Loucy (cell line): ENCODE measurements at regions not wholly inside any gene's neighbourhood (a gene's known extent, or its start where the extent isn't known, plus 50 kb on each side); places are given as distances from the start of the nearest gene placed in this dataset.

ENCODE experiments used
- H2AFZ ChIP-seq: fragments of 200-600 bp; sonication (generic); 2 replicates; pipeline ENCODE4 v1.6.0; 2016; ENCODE audit warnings: antibody characterized with exemption, mild to moderate bottlenecking, low read length, moderate library complexity
- H3F3A ChIP-seq: fragments of 200-600 bp; 2 replicates; pipeline ENCODE4 v1.6.0; 2016; ENCODE audit warnings: antibody characterized with exemption, low read depth, mild to moderate bottlenecking
- H3K27me3 ChIP-seq: fragments of 200-600 bp; sonication (generic); 2 replicates; pipeline ENCODE4 v1.6.1; 2014; ENCODE audit warnings: low read length, mild to moderate bottlenecking; ENCODE audit not compliant: insufficient read depth, poor library complexity, severe bottlenecking
- H3K36me3 ChIP-seq: fragments of 200-600 bp; sonication (generic); 2 replicates; pipeline ENCODE4 v1.6.1; 2016; ENCODE audit warnings: low read length; ENCODE audit not compliant: insufficient read depth
- H3K4me1 ChIP-seq: fragments of 200-600 bp; sonication (generic); 2 replicates; pipeline ENCODE4 v1.5.1; 2014; ENCODE audit warnings: low read length, mild to moderate bottlenecking; ENCODE audit not compliant: insufficient read depth, poor library complexity, severe bottlenecking
- H3K4me2 ChIP-seq: fragments of 200-600 bp; sonication (generic); 2 replicates; pipeline ENCODE4 v1.6.0; 2014; ENCODE audit warnings: antibody characterized with exemption, low read length, low read depth, mild to moderate bottlenecking; ENCODE audit not compliant: poor library complexity, severe bottlenecking
- H3K4me3 ChIP-seq: fragments of 200-600 bp; sonication (generic); 2 replicates; pipeline ENCODE4 v1.5.1; 2014; ENCODE audit warnings: low read length, mild to moderate bottlenecking, mixed read lengths; ENCODE audit not compliant: poor library complexity, severe bottlenecking
- H3K79me2 ChIP-seq: fragments of 200-600 bp; sonication (generic); 2 replicates; pipeline ENCODE4 v1.6.1; 2014; ENCODE audit warnings: low read length; ENCODE audit not compliant: insufficient read depth
- H3K9ac ChIP-seq: fragments of 200-600 bp; sonication (generic); 2 replicates; pipeline ENCODE4 v1.6.0; 2014; ENCODE audit warnings: mild to moderate bottlenecking, low read depth, low read length, moderate library complexity; ENCODE audit not compliant: poor library complexity, severe bottlenecking
- H3K9me2 ChIP-seq: fragments of 200-600 bp; sonication (generic); replicated peaks from 2 replicates; pipeline ENCODE4 v1.6.1; 2016; ENCODE audit warnings: low read depth, low read length, mixed read lengths
- H3K9me3 ChIP-seq: fragments of 200-600 bp; sonication (generic); 2 replicates; pipeline ENCODE4 v1.6.1; 2014; ENCODE audit warnings: mild to moderate bottlenecking, antibody characterized with exemption, low read length, low read depth; ENCODE audit not compliant: insufficient read depth
- H4K20me1 ChIP-seq: fragments of 200-600 bp; sonication (generic); 2 replicates; pipeline ENCODE4 v1.6.0; 2014; ENCODE audit warnings: antibody characterized with exemption, low read length, mild to moderate bottlenecking; ENCODE audit not compliant: insufficient read depth, poor library complexity, severe bottlenecking
- EZH2phosphoT487 ChIP-seq: fragments of 200-600 bp; IDR thresholded peaks from 2 replicates; pipeline ENCODE4 v1.6.1; 2018; ENCODE audit warnings: antibody characterized with exemption, mild to moderate bottlenecking, moderate library complexity, borderline replicate concordance
- TF ChIP-seq, protein P1 (sequence below): fragments of 200-600 bp; sonication (generic); conservative IDR thresholded peaks from 2 replicates; pipeline ENCODE4 v1.5.1; 2014; ENCODE audit warnings: mild to moderate bottlenecking, antibody characterized with exemption, low read length

DNA sequence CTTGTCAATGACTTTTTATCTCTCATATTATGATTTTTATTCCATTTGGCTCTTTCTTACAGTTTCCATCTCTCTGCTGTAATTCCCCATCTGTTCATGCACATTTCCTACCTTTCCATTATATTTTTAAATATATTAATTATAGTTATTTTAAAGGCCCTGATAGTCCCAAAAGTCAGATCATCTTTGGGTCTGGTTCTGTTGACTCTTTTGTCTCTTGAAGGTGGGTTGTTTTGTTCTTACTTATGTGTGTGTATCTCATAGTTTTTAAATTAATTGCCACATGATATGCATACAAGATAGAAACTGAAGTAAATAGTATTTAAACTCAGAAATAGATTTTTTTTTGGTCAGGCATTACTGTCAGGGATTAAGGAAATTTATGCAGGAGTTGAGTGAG lies 178.0 kb upstream of the AJAP1 start:
- Histone ChIP-seq H3K79me2 (no peaks in the 10 kb centered on the region), H3K9me2 (no peaks in the 10 kb centered on the region), H3K4me3 (no peak overlapping the region), H4K20me1 (no peaks in the 10 kb centered on the region), H3K36me3 (no peaks in the 10 kb centered on the region), H3K9me3 (peaks cover 14% of the 10 kb centered on the region; the same call in 1 of the 2 replicates), H2AFZ (no peak overlapping the region), H3F3A (no peaks in the 10 kb centered on the region), H3K9ac (no peak overlapping the region), H3K4me2 (no peak overlapping the region), H3K27me3 (no peaks in the 10 kb centered on the region), H3K4me1 (no peaks in the 10 kb centered on the region)
- TF ChIP-seq, protein P1, sequence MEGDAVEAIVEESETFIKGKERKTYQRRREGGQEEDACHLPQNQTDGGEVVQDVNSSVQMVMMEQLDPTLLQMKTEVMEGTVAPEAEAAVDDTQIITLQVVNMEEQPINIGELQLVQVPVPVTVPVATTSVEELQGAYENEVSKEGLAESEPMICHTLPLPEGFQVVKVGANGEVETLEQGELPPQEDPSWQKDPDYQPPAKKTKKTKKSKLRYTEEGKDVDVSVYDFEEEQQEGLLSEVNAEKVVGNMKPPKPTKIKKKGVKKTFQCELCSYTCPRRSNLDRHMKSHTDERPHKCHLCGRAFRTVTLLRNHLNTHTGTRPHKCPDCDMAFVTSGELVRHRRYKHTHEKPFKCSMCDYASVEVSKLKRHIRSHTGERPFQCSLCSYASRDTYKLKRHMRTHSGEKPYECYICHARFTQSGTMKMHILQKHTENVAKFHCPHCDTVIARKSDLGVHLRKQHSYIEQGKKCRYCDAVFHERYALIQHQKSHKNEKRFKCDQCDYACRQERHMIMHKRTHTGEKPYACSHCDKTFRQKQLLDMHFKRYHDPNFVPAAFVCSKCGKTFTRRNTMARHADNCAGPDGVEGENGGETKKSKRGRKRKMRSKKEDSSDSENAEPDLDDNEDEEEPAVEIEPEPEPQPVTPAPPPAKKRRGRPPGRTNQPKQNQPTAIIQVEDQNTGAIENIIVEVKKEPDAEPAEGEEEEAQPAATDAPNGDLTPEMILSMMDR = no peak
- no peak for TF ChIP-seq EZH2phosphoT487

DNA sequence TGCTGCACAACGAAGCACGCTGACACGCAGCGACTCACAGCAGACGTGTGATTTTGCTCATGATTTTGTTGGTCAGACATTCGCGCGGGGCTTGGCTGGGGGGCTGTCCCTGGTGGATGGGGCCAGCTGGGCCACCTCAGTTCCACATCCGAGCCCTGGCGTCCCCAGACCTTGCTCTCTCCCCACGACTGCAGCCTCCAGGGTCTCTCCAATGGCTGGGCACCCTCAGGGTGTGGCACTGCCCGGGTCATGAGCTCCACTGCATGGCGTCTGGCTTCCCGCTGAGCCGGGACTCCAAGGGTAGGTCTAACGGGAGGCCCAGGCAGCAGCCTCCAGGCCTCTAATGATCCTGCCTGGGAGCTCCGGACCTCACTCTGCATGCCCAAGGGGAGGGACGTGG lies 173.0 kb upstream of the AJAP1 start:
- H3K4me1 ChIP-seq = no peaks in the 10 kb centered on the region
- no peaks in the 10 kb centered on the region for H4K20me1 ChIP-seq
- H3K9ac ChIP-seq = no peak overlapping the region
- no peaks in the 10 kb centered on the region for H3K79me2 ChIP-seq
- H3K27me3 ChIP-seq = no peaks in the 10 kb centered on the region
- no peaks in the 10 kb centered on the region for H3K36me3 ChIP-seq
- no peaks in the 10 kb centered on the region for H3F3A ChIP-seq
- TF ChIP-seq, protein P1 = no peak
- no peak for TF ChIP-seq EZH2phosphoT487
- no peak overlapping the region for H2AFZ ChIP-seq
- no peak overlapping the region for H3K4me3 ChIP-seq
- no peaks in the 10 kb centered on the region for H3K9me2 ChIP-seq
- H3K4me2 ChIP-seq = no peak overlapping the region
- H3K9me3 ChIP-seq = peaks cover 26% of the 10 kb centered on the region; the same call in 1 of the 2 replicates

DNA sequence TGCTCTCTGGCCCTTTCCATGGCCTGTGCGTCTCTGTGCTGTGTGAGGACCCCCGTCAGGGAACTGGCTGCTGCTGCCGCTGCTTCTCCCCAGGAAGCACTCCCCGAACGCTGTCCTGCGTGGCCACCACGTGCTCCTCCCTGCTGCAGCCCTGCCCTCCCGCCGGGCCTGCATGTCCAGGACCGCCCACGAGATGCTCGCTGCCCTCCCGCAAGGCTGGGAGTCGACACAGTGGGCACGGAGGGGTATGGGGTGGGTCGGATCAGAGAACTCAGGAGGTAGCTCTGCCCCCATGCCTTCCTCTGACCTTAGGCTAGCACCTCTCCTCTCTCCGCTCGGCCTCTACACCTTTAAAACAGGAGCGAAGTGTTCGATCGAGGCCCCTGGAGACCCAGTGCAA lies 171.9 kb upstream of the AJAP1 start:
- H4K20me1 ChIP-seq = no peaks in the 10 kb centered on the region
- H3K9ac ChIP-seq = no peak overlapping the region
- H2AFZ ChIP-seq = no peak overlapping the region
- no peaks in the 10 kb centered on the region for H3K27me3 ChIP-seq
- no peaks in the 10 kb centered on the region for H3K9me2 ChIP-seq
- H3K79me2 ChIP-seq = no peaks in the 10 kb centered on the region
- no peaks in the 10 kb centered on the region for H3F3A ChIP-seq
- H3K36me3 ChIP-seq = no peaks in the 10 kb centered on the region
- no peaks in the 10 kb centered on the region for H3K4me1 ChIP-seq
- H3K9me3 ChIP-seq = peaks cover 22% of the 10 kb centered on the region; the same call in 1 of the 2 replicates
- TF ChIP-seq, protein P1 = no peak
- TF ChIP-seq EZH2phosphoT487 = no peak
- no peak overlapping the region for H3K4me3 ChIP-seq
- H3K4me2 ChIP-seq = no peak overlapping the region
